ENCODE measurements at regions not wholly inside any gene's neighbourhood (a gene's known extent, or its start where the extent isn't known, plus 50 kb on each side); places are given as distances from the start of the nearest gene placed in this dataset.

DNA sequence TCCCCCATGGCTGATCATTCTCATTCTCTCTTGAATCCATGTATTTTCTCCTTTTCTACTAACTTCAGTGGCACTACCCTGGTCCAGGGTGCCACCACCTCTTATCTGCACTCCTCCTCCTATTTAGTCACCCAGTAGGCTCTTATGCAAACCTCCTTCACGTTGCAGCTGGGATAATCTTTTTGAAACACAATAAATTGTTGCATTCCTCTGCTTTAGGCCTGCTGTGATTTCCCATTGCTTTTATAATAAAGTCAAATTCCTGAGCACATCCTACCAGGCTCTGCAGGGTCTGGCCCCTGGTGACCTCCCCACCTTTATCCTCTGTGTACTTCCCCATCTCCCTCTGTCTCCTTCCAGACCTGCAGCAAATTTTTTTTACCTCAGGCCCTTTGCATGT is 112.7 kb upstream of the KIAA1217 start:
- TF ChIP-seq TAF1 (IDR thresholded peaks at IDR 0.05; ENCODE audit: low read depth) (no peak), EZH2 (IDR thresholded peaks at IDR 0.05; ENCODE audit: borderline replicate concordance, insufficient read depth, low read length, poor library complexity, severe bottlenecking) (no peak)
- TF ChIP-seq, protein P1, sequence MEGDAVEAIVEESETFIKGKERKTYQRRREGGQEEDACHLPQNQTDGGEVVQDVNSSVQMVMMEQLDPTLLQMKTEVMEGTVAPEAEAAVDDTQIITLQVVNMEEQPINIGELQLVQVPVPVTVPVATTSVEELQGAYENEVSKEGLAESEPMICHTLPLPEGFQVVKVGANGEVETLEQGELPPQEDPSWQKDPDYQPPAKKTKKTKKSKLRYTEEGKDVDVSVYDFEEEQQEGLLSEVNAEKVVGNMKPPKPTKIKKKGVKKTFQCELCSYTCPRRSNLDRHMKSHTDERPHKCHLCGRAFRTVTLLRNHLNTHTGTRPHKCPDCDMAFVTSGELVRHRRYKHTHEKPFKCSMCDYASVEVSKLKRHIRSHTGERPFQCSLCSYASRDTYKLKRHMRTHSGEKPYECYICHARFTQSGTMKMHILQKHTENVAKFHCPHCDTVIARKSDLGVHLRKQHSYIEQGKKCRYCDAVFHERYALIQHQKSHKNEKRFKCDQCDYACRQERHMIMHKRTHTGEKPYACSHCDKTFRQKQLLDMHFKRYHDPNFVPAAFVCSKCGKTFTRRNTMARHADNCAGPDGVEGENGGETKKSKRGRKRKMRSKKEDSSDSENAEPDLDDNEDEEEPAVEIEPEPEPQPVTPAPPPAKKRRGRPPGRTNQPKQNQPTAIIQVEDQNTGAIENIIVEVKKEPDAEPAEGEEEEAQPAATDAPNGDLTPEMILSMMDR (IDR thresholded peaks at IDR 0.05; ENCODE audit: poor library complexity, severe bottlenecking) = no peak

Data from neural cell (in vitro differentiated cells).